Panc1 (cell line): ENCODE measurements at regions not wholly inside any gene's neighbourhood (a gene's known extent, or its start where the extent isn't known, plus 50 kb on each side); places are given as distances from the start of the nearest gene placed in this dataset.

Experiments used
- ATAC-seq: fragments of 200-7000 bp; cut with Tn5 transposase; 2 replicates; pipeline ENCODE4 v1.9.1; 2020; ENCODE audit warnings: mild to moderate bottlenecking, moderate library complexity
- BruUV-seq: library from RNA; stranded (reverse); fragments of 400-500 nt; replicated peaks from 2 replicates; lab custom pipeline; 2021; lab: Mats Ljungman, UMichigan
- CTCF ChIA-PET: fragments of 300-600 bp; sonication (Branson Sonifier 250); formaldehyde crosslinking; loops from one replicate; lab custom pipeline; 2022; ENCODE audit warnings: antibody characterized with exemption; lab: Charles Lee
- POLR2A ChIA-PET: fragments of 300-600 bp; sonication (Branson Sonifier 250); formaldehyde crosslinking; loops from one replicate; lab custom pipeline; 2022; ENCODE audit warnings: antibody characterized with exemption; lab: Charles Lee
- DNase-seq: peaks from one replicate; pipeline ENCODE4 v3.0.0-alpha.2; 2010; ENCODE audit warnings: low read depth, low spot score
- H3K27ac ChIP-seq: 2 replicates; pipeline ENCODE4 v1.5.1; 2011; ENCODE audit warnings: mild to moderate bottlenecking, low read length, inconsistent platforms
- H3K27me3 ChIP-seq: fragments of 200-500 bp; sonication (Bioruptor generic); 2 replicates; pipeline ENCODE4 v1.6.0; 2014; ENCODE audit warnings: low read length, inconsistent platforms; ENCODE audit not compliant: control insufficient read depth, insufficient read depth
- H3K36me3 ChIP-seq: fragments of 200-500 bp; sonication (Bioruptor generic); 2 replicates; pipeline ENCODE4 v1.5.1; 2014; ENCODE audit warnings: inconsistent platforms, mild to moderate bottlenecking, low read length, moderate library complexity; ENCODE audit not compliant: control insufficient read depth, insufficient read depth
- H3K4me1 ChIP-seq: 2 replicates; pipeline ENCODE4 v1.5.1; 2011; ENCODE audit warnings: inconsistent platforms, mild to moderate bottlenecking, low read length, moderate library complexity; ENCODE audit not compliant: control insufficient read depth, insufficient read depth
- H3K4me3 ChIP-seq, 2 experiments: 2 replicates each; pipeline ENCODE4 v1.5.1; 2011 to 2012; ENCODE audit warnings: low read depth in 2 of 2, low read length in 2 of 2, mild to moderate bottlenecking in 2 of 2, inconsistent platforms in 1 of 2, moderate library complexity in 1 of 2
- H3K9me3 ChIP-seq: fragments of 200-500 bp; sonication (Bioruptor generic); 2 replicates; pipeline ENCODE4 v1.5.1; 2014; ENCODE audit warnings: low read depth, mild to moderate bottlenecking, inconsistent platforms, low read length, moderate library complexity; ENCODE audit not compliant: control insufficient read depth, insufficient read depth
- POLR2AphosphoS5 ChIP-seq: IDR thresholded peaks from 2 replicates; pipeline ENCODE4 v1.6.1; 2012; ENCODE audit warnings: mild to moderate bottlenecking, low read depth, low read length, moderate library complexity
- SIN3A ChIP-seq: IDR thresholded peaks from 2 replicates; pipeline ENCODE4 v1.6.1; 2012; ENCODE audit warnings: low read depth, mild to moderate bottlenecking, low read length, moderate library complexity, borderline replicate concordance; ENCODE audit not compliant: insufficient read depth
- TCF7L2 ChIP-seq: IDR thresholded peaks from 2 replicates; pipeline ENCODE4 v1.6.1; 2011; ENCODE audit warnings: mild to moderate bottlenecking, low read depth, low read length, inconsistent platforms
- in situ Hi-C: cut with HindIII; loops from 2 replicates; pipeline ENCODE4 v1.10.0; 2016; ENCODE audit warnings: low sequenced_read_pairs, low pct_unique_long_range_greater_than_20kb
- intact Hi-C: fragments of 100-400 bp; cut with micrococcal nuclease; formaldehyde crosslinking; loops from one replicate; pipeline ENCODE4 v1.10.0; 2022; ENCODE audit not compliant: unreplicated experiment
- TF ChIP-seq, protein P1 (sequence below), 2 experiments: IDR thresholded peaks; 2 replicates each; pipeline ENCODE4 v1.6.1; 2011 to 2012; ENCODE audit warnings: low read depth in 2 of 2, control low read depth in 1 of 2, low read length in 1 of 2, mild to moderate bottlenecking in 1 of 2, moderate library complexity in 1 of 2; ENCODE audit not compliant: insufficient read depth in 1 of 2
- TF ChIP-seq, protein P2 (sequence below): fragments of 450-650 bp; IDR thresholded peaks from 2 replicates; pipeline ENCODE4 v1.5.1; 2017; ENCODE audit warnings: mild to moderate bottlenecking

DNA sequence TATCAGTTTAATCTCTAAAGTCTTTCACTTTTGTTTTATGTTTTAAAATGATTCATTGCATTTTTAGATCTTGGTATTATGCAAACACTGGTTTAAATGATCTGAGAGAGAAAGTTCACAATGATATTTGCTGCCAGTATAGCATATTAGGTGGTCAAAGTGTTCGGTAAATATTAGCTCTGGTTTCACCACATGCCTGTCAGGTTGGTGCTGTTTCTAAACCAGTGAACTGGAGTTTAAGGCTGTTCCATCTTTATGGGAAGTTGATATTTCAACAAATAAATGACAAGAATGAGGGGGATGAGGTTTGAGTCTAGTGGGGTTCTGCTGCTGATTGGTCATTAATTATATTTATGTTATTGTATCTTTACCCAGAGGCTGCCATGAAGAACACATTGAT, 436.4 kb downstream of the DCDC2C start:
- ChIA-PET POLR2A (no interaction called here), CTCF (no interaction called here)
- H3K4me3 ChIP-seq = no peak overlapping the region
- ATAC-seq (no peak), DNase-seq (no peak)
- in situ Hi-C loops (no loop called here), intact Hi-C loops (no loop called here)
- TF ChIP-seq, protein P1, sequence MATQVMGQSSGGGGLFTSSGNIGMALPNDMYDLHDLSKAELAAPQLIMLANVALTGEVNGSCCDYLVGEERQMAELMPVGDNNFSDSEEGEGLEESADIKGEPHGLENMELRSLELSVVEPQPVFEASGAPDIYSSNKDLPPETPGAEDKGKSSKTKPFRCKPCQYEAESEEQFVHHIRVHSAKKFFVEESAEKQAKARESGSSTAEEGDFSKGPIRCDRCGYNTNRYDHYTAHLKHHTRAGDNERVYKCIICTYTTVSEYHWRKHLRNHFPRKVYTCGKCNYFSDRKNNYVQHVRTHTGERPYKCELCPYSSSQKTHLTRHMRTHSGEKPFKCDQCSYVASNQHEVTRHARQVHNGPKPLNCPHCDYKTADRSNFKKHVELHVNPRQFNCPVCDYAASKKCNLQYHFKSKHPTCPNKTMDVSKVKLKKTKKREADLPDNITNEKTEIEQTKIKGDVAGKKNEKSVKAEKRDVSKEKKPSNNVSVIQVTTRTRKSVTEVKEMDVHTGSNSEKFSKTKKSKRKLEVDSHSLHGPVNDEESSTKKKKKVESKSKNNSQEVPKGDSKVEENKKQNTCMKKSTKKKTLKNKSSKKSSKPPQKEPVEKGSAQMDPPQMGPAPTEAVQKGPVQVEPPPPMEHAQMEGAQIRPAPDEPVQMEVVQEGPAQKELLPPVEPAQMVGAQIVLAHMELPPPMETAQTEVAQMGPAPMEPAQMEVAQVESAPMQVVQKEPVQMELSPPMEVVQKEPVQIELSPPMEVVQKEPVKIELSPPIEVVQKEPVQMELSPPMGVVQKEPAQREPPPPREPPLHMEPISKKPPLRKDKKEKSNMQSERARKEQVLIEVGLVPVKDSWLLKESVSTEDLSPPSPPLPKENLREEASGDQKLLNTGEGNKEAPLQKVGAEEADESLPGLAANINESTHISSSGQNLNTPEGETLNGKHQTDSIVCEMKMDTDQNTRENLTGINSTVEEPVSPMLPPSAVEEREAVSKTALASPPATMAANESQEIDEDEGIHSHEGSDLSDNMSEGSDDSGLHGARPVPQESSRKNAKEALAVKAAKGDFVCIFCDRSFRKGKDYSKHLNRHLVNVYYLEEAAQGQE (IDR thresholded peaks at IDR 0.05; ENCODE audit: insufficient read depth in 1 of 2, low read depth in 2 of 2, low read length in 1 of 2) = no peak
- no peak for TF ChIP-seq SIN3A
- no peak for TF ChIP-seq POLR2AphosphoS5
- no peak for TF ChIP-seq TCF7L2
- TF ChIP-seq, protein P2, sequence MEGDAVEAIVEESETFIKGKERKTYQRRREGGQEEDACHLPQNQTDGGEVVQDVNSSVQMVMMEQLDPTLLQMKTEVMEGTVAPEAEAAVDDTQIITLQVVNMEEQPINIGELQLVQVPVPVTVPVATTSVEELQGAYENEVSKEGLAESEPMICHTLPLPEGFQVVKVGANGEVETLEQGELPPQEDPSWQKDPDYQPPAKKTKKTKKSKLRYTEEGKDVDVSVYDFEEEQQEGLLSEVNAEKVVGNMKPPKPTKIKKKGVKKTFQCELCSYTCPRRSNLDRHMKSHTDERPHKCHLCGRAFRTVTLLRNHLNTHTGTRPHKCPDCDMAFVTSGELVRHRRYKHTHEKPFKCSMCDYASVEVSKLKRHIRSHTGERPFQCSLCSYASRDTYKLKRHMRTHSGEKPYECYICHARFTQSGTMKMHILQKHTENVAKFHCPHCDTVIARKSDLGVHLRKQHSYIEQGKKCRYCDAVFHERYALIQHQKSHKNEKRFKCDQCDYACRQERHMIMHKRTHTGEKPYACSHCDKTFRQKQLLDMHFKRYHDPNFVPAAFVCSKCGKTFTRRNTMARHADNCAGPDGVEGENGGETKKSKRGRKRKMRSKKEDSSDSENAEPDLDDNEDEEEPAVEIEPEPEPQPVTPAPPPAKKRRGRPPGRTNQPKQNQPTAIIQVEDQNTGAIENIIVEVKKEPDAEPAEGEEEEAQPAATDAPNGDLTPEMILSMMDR = no peak
- BruUV-seq = no TSS peak
- no peak overlapping the region for H3K27ac ChIP-seq
- H3K4me1 ChIP-seq = no peaks in the 10 kb centered on the region
- H3K36me3 ChIP-seq = no peaks in the 10 kb centered on the region
- no peaks in the 10 kb centered on the region for H3K9me3 ChIP-seq
- no peaks in the 10 kb centered on the region for H3K27me3 ChIP-seq

DNA sequence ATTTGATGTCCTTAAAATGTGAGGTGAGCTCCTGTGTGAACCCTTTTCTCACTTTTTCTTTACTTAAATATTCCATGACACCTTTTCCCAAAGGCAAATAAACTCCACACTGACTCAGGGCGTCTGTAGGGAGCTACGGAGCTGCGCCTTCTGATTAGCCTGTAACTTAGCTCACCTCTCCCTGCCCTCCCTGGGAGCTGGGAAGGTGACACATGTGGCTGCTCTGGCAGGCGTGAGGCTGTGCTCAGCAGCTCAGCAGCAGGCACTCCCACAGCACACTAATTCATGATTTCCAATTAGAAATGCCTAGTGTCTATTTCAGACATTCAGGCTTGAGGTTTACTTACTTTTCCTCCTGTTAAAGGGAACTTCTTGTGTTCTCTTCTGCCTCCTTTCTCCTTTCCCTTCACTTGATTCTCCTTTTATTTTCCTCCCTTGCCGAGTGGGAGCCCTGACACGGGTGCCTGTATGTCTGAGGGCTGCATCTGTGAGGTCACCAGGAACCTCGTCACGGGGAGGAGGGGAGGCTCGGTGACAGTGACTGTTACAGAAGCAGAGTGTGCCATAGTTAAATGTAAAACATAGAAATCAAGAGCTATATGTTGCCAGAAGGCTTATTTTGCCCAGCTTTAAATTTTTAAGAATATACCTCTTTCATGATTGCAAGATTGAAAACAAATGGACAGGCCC, 437.1 kb downstream of the DCDC2C start:
- no peaks in the 10 kb centered on the region for H3K36me3 ChIP-seq
- no peaks in the 10 kb centered on the region for H3K9me3 ChIP-seq
- POLR2A ChIA-PET = no interaction called here
- DNase-seq = no peak
- no peak overlapping the region for H3K27ac ChIP-seq
- no peak for ATAC-seq
- H3K4me3 ChIP-seq = no peak overlapping the region
- H3K4me1 ChIP-seq = no peaks in the 10 kb centered on the region
- H3K27me3 ChIP-seq = no peaks in the 10 kb centered on the region
- CTCF ChIA-PET = no interaction called here
- no TSS peak for BruUV-seq
- in situ Hi-C loops (no loop called here), intact Hi-C loops (no loop called here)
- TF ChIP-seq, protein P1 (IDR thresholded peaks at IDR 0.05; ENCODE audit: insufficient read depth in 1 of 2, low read depth in 2 of 2, low read length in 1 of 2) = no peak
- TF ChIP-seq TCF7L2 = no peak
- TF ChIP-seq SIN3A = no peak
- TF ChIP-seq POLR2AphosphoS5 = no peak
- TF ChIP-seq, protein P2 = no peak
